ENCODE measurements at regions not wholly inside any gene's neighbourhood (a gene's known extent, or its start where the extent isn't known, plus 50 kb on each side); places are given as distances from the start of the nearest gene placed in this dataset.

DNA sequence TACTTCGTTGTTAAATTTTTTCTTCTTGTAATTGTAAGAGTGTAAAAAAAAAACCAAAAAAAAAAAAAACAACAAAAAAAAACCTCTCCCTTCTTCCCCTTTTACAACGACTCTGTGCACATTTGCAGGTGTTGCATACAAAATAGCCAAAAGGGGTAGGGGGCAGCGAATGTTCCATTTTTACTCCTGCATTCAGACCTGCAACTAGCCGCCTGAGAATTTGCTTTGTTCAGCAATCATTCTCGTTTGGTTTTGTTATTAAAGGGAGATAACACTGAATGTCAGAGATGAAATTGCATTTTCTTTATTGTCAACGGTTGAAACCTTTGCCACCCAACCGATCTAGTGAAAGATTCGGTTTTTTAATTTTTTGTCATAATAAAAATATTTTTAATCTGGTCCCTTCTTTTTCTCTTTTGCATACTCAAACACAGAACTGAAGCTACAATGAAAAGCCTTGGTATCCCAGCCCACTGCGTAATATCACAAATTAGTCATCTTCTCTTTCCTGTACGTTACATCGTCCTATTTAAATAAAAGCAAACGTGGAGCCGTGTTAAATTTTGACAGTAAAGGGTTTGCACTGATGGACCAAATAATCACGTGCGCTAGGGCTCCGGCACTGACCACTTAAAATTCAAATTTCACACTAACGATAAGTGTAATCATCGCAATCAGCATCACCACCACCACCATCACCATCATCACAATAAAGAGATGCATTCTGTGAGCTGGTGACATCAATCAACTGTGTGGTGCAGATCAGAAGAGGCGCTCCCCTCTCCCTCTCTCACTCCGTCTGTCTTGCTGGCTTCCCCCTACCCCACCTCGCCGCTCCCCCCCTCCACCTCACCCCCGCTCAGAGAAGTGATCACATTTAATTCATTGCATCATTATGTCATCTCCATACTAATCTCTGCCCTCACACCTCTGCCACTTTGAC, 406.2 kb upstream of the PSMD7 start:
- no peaks in the 10 kb centered on the region for H3K36me3 ChIP-seq

GRCh38 chr16:73888840-73889490, 407.6 kb upstream of the PSMD7 start:
- TF ChIP-seq, protein P1, sequence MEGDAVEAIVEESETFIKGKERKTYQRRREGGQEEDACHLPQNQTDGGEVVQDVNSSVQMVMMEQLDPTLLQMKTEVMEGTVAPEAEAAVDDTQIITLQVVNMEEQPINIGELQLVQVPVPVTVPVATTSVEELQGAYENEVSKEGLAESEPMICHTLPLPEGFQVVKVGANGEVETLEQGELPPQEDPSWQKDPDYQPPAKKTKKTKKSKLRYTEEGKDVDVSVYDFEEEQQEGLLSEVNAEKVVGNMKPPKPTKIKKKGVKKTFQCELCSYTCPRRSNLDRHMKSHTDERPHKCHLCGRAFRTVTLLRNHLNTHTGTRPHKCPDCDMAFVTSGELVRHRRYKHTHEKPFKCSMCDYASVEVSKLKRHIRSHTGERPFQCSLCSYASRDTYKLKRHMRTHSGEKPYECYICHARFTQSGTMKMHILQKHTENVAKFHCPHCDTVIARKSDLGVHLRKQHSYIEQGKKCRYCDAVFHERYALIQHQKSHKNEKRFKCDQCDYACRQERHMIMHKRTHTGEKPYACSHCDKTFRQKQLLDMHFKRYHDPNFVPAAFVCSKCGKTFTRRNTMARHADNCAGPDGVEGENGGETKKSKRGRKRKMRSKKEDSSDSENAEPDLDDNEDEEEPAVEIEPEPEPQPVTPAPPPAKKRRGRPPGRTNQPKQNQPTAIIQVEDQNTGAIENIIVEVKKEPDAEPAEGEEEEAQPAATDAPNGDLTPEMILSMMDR (IDR thresholded peaks at IDR 0.05) = no peak
- Histone ChIP-seq H3K4me3 (ENCODE audit: low read depth in 1 of 2, low read length in 1 of 2) (no peak overlapping the region), H3K9me3 (no peaks in the 10 kb centered on the region), H3K4me1 (ENCODE audit: control insufficient read depth in 1 of 2, insufficient read depth in 1 of 2, low read depth in 1 of 2, low read length in 1 of 2) (no peaks in the 10 kb centered on the region), H3K27me3 (peaks cover 57% of the 10 kb centered on the region), H3K27ac (no peak overlapping the region), H3K36me3 (no peaks in the 10 kb centered on the region)

More for the DNA sequence above, 406.2 kb upstream of the PSMD7 start:
- TF ChIP-seq, protein P1 (IDR thresholded peaks at IDR 0.05) = no peak
- Histone ChIP-seq H3K27me3 (peaks cover 53% of the 10 kb centered on the region), H3K4me1 (ENCODE audit: control insufficient read depth in 1 of 2, insufficient read depth in 1 of 2, low read depth in 1 of 2, low read length in 1 of 2) (no peaks in the 10 kb centered on the region), H3K4me3 (ENCODE audit: low read depth in 1 of 2, low read length in 1 of 2) (no peak overlapping the region), H3K27ac (no peak overlapping the region), H3K9me3 (no peaks in the 10 kb centered on the region)

DNA sequence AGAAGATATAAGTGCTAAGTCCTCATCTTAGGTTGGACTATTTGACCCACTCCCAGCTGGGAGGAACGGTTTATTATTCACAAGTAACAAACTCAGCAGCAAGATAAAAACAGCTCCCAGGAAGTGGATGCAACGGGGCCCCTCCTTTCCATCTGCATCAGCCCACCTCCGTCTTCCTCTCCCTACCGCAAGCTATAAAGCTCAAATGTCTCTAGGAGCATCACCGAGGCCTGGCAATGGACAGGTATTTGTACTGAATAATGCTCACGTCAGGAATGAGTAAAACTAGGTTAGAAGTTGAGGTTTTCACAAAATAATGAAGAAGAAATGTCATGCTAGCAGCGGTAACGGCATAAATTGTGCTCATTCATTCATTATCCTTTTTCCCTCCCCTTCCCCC, 408.7 kb upstream of the PSMD7 start:
- H3K27me3 ChIP-seq = peaks cover 57% of the 10 kb centered on the region
- TF ChIP-seq, protein P1 (IDR thresholded peaks at IDR 0.05) = no peak
- no peak overlapping the region for H3K4me3 ChIP-seq (ENCODE audit: low read depth in 1 of 2, low read length in 1 of 2)
- H3K4me1 ChIP-seq (ENCODE audit: control insufficient read depth in 1 of 2, insufficient read depth in 1 of 2, low read depth in 1 of 2, low read length in 1 of 2) = no peaks in the 10 kb centered on the region
- H3K27ac ChIP-seq = no peak overlapping the region
- H3K36me3 ChIP-seq = no peaks in the 10 kb centered on the region
- no peaks in the 10 kb centered on the region for H3K9me3 ChIP-seq

- Histone ChIP-seq H3K27me3 (peaks cover 43% of the 10 kb centered on the region), H3K9me3 (no peaks in the 10 kb centered on the region), H3K36me3 (no peaks in the 10 kb centered on the region), H3K4me3 (ENCODE audit: low read depth in 1 of 2, low read length in 1 of 2) (no peak overlapping the region), H3K4me1 (ENCODE audit: control insufficient read depth in 1 of 2, insufficient read depth in 1 of 2, low read depth in 1 of 2, low read length in 1 of 2) (no peaks in the 10 kb centered on the region), H3K27ac (no peak overlapping the region)
- TF ChIP-seq, protein P1 (IDR thresholded peaks at IDR 0.05) = no peak
These were observed 410.2 kb upstream of the PSMD7 start for GRCh38 chr16:73886426-73886825.

DNA sequence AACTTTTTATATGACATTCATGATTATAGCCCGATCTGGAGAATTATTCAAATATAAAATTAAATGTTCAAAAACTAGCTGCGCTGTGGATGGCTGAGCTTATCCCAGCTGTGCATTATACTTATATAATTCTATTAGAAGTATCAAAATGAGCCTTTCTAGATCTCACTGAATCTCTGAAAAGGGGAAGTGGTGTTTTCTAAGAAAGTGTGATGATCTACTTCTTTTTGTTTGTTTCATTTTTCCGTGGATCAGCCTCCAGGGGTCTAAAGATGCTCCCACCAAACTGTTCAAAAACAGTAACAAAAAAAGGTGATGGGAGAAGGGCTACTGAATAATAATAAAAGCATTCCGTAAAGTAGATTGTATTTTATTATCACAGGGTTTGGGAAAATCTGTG, 411.3 kb upstream of the PSMD7 start:
- peaks cover 32% of the 10 kb centered on the region for H3K27me3 ChIP-seq
- no peaks in the 10 kb centered on the region for H3K9me3 ChIP-seq
- TF ChIP-seq, protein P1 (IDR thresholded peaks at IDR 0.05) = no peak
- H3K27ac ChIP-seq = no peak overlapping the region
- H3K4me3 ChIP-seq (ENCODE audit: low read depth in 1 of 2, low read length in 1 of 2) = no peak overlapping the region
- H3K36me3 ChIP-seq = no peaks in the 10 kb centered on the region
- H3K4me1 ChIP-seq (ENCODE audit: control insufficient read depth in 1 of 2, insufficient read depth in 1 of 2, low read depth in 1 of 2, low read length in 1 of 2) = no peaks in the 10 kb centered on the region

All from neutrophil (primary cell).